ENCODE measurements at regions not wholly inside any gene's neighbourhood (a gene's known extent, or its start where the extent isn't known, plus 50 kb on each side); places are given as distances from the start of the nearest gene placed in this dataset.

DNA sequence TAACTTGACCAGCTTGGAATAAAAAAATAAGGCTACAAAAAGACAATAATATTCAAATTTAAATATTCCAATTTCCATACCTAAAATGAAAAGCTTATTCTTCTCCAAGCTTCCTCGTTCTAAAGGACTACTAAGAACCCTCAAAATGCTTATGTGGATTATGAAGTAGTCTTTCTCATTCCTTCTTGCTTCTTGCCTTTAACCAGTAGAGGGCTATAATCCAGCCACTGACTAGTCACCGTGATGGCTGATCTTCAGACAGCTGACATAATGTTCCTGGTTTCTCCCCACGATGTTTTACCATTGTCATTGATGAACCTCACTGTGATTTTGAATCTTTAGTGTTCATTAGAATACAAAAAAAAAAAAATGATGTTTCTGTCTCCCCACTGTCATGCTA is 515.3 kb downstream of the TLE1 start:
- Histone ChIP-seq H3K36me3 (ENCODE audit: low read depth) (no peaks in the 10 kb centered on the region), H3K27ac (ENCODE audit: poor library complexity, severe bottlenecking) (no peak overlapping the region)
- ATAC-seq (ENCODE audit: low read depth) = no peak

DNA sequence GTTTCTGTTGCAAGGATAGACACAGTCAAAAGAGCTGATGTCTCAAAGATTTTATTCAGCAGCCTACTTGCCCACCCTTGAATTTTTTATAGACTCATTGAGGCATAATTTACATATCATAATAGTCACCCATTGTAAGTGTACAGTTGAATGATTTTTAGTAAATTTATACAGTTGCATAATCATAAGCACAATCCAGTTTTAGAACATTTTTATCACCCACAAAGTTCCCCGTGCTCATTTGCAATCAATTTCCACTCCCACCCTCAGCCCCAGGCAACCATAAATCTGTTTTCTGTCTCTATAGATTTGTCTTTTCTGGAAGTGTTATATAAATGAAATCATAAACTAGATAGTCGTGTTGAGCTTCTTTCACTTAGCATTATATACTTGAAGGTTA is 517.7 kb downstream of the TLE1 start:
- ATAC-seq (ENCODE audit: low read depth) = no peak
- no peaks in the 10 kb centered on the region for H3K27me3 ChIP-seq (ENCODE audit: insufficient read depth, poor library complexity, severe bottlenecking)
- no peak overlapping the region for H3K27ac ChIP-seq (ENCODE audit: poor library complexity, severe bottlenecking)
- no peak overlapping the region for H3K4me3 ChIP-seq (ENCODE audit: severe bottlenecking)
- no peaks in the 10 kb centered on the region for H3K4me1 ChIP-seq (ENCODE audit: insufficient read depth, poor library complexity, severe bottlenecking)
- TF ChIP-seq, protein P1, sequence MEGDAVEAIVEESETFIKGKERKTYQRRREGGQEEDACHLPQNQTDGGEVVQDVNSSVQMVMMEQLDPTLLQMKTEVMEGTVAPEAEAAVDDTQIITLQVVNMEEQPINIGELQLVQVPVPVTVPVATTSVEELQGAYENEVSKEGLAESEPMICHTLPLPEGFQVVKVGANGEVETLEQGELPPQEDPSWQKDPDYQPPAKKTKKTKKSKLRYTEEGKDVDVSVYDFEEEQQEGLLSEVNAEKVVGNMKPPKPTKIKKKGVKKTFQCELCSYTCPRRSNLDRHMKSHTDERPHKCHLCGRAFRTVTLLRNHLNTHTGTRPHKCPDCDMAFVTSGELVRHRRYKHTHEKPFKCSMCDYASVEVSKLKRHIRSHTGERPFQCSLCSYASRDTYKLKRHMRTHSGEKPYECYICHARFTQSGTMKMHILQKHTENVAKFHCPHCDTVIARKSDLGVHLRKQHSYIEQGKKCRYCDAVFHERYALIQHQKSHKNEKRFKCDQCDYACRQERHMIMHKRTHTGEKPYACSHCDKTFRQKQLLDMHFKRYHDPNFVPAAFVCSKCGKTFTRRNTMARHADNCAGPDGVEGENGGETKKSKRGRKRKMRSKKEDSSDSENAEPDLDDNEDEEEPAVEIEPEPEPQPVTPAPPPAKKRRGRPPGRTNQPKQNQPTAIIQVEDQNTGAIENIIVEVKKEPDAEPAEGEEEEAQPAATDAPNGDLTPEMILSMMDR (IDR thresholded peaks at IDR 0.05; ENCODE audit: poor library complexity, severe bottlenecking) = no peak
- DNase-seq (ENCODE audit: low spot score) = no peak
- no peaks in the 10 kb centered on the region for H3K36me3 ChIP-seq (ENCODE audit: low read depth)
- no peaks in the 10 kb centered on the region for H3K9me3 ChIP-seq (ENCODE audit: severe bottlenecking)

More for the DNA sequence above, 515.3 kb downstream of the TLE1 start:
- TF ChIP-seq, protein P1 (IDR thresholded peaks at IDR 0.05; ENCODE audit: poor library complexity, severe bottlenecking) = no peak
- Histone ChIP-seq H3K9me3 (ENCODE audit: severe bottlenecking) (no peaks in the 10 kb centered on the region), H3K4me1 (ENCODE audit: insufficient read depth, poor library complexity, severe bottlenecking) (no peaks in the 10 kb centered on the region), H3K27me3 (ENCODE audit: insufficient read depth, poor library complexity, severe bottlenecking) (no peaks in the 10 kb centered on the region), H3K4me3 (ENCODE audit: severe bottlenecking) (no peak overlapping the region)
- DNase-seq (ENCODE audit: low spot score) = no peak

DNA sequence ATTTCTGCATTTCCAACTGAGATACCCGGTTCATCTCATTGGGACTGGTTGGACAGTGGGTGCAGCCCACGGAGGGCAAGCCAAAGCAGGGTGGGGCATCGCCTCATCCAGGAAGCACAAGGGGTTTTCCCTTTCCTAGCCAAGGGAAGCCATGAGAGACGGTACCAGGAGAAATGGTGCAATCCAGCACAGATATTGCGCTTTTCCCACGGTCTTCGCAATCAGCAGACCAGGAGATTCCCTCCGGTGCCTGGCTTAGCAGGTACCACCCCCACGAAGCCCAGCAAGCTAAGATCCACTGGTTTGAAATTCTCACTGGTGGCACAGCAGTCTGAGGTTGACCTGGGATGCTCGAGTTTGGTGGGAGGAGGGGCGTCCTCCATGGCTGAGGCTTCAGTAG is 527.0 kb downstream of the TLE1 start:
- Histone ChIP-seq H3K36me3 (ENCODE audit: low read depth) (no peaks in the 10 kb centered on the region), H3K27me3 (ENCODE audit: insufficient read depth, poor library complexity, severe bottlenecking) (no peaks in the 10 kb centered on the region), H3K27ac (ENCODE audit: poor library complexity, severe bottlenecking) (no peak overlapping the region), H3K4me1 (ENCODE audit: insufficient read depth, poor library complexity, severe bottlenecking) (no peaks in the 10 kb centered on the region), H3K4me3 (ENCODE audit: severe bottlenecking) (no peak overlapping the region), H3K9me3 (ENCODE audit: severe bottlenecking) (no peaks in the 10 kb centered on the region)
- DNase-seq (ENCODE audit: low spot score) (no peak), ATAC-seq (ENCODE audit: low read depth) (no peak)
- TF ChIP-seq, protein P1 (IDR thresholded peaks at IDR 0.05; ENCODE audit: poor library complexity, severe bottlenecking) = no peak

DNA sequence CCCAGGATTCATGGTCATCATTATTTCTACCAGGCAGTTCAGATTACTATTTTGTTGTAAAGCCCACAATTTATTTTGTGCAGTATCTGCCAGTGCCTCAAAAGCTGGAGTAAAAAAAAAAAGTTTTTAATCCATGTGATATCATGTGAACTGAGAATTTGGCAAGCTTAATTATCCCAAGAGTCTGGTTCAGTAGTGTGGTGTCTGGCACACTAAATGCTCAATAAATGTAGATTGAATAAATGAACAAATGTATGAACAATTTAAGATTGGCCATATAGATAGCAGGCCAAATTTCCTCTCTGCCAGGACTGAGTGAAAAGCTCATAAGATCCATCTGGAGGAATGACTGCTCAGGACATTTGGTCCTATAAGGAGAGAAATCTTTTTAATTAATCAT is 533.0 kb downstream of the TLE1 start:
- DNase-seq (ENCODE audit: low spot score) (no peak), ATAC-seq (ENCODE audit: low read depth) (no peak)
- no peaks in the 10 kb centered on the region for H3K4me1 ChIP-seq (ENCODE audit: insufficient read depth, poor library complexity, severe bottlenecking)
- no peaks in the 10 kb centered on the region for H3K27me3 ChIP-seq (ENCODE audit: insufficient read depth, poor library complexity, severe bottlenecking)
- H3K36me3 ChIP-seq (ENCODE audit: low read depth) = no peaks in the 10 kb centered on the region
- no peak overlapping the region for H3K27ac ChIP-seq (ENCODE audit: poor library complexity, severe bottlenecking)
- no peak overlapping the region for H3K4me3 ChIP-seq (ENCODE audit: severe bottlenecking)
- no peaks in the 10 kb centered on the region for H3K9me3 ChIP-seq (ENCODE audit: severe bottlenecking)
- TF ChIP-seq, protein P1 (IDR thresholded peaks at IDR 0.05; ENCODE audit: poor library complexity, severe bottlenecking) = no peak

DNA sequence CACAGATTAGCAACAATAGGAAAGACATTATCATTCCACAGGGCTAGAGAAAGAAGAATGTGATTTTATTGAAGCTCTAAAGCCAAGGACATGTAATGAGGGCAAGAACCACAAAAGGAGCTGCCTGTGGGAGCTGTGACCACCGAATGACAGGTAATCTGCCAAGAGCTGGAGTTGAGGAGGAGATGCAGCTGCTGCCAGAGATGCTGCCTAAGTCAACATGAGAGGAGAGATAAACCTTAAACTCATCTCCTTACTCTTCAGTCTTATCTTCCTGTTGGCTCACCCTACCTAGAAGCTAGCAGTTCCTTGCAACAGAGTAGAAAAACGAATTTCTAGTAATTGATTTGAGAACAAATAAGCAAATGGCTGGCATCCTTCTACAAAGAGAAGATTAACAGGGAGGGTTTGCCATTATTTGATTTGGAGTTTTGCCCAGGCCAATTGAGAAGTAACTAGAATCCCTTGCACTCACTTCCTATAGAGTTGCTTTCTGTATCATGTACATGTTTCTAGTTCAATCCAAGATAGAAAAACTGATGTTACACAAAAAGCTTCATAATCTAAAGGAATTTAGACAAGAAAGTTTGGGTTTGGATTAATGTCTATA is 539.2 kb downstream of the TLE1 start:
- peaks cover 8% of the 10 kb centered on the region for H3K4me1 ChIP-seq (ENCODE audit: insufficient read depth, poor library complexity, severe bottlenecking)
- TF ChIP-seq, protein P1 (IDR thresholded peaks at IDR 0.05; ENCODE audit: poor library complexity, severe bottlenecking) = no peak
- H3K9me3 ChIP-seq (ENCODE audit: severe bottlenecking) = peaks cover 2% of the 10 kb centered on the region
- H3K27ac ChIP-seq (ENCODE audit: poor library complexity, severe bottlenecking) = no peak overlapping the region
- H3K27me3 ChIP-seq (ENCODE audit: insufficient read depth, poor library complexity, severe bottlenecking) = no peaks in the 10 kb centered on the region
- DNase-seq (ENCODE audit: low spot score) (no peak), ATAC-seq (ENCODE audit: low read depth) (no peak)
- no peaks in the 10 kb centered on the region for H3K36me3 ChIP-seq (ENCODE audit: low read depth)
- no peak overlapping the region for H3K4me3 ChIP-seq (ENCODE audit: severe bottlenecking)

Data from RWPE2 (cell line).